HEK293 (cell line): ENCODE measurements at regions not wholly inside any gene's neighbourhood (a gene's known extent, or its start where the extent isn't known, plus 50 kb on each side); places are given as distances from the start of the nearest gene placed in this dataset.

Source experiments
- CTCF ChIP-seq: fragments of 450-650 bp; formaldehyde crosslinking; IDR thresholded peaks from 2 replicates; pipeline ENCODE4 v1.5.1; 2016; ENCODE audit warnings: missing biosample characterization, missing genetic modification characterization
- KLF1 ChIP-seq: fragments of 450-650 bp; formaldehyde crosslinking; IDR thresholded peaks from 2 replicates; pipeline ENCODE4 v1.5.1; 2016; ENCODE audit warnings: missing biosample characterization, missing genetic modification characterization
- KLF10 ChIP-seq: fragments of 450-650 bp; IDR thresholded peaks from 2 replicates; pipeline ENCODE4 v1.5.1; 2018; ENCODE audit warnings: missing biosample characterization, mild to moderate bottlenecking, missing genetic modification characterization
- PATZ1 ChIP-seq: fragments of 450-650 bp; formaldehyde crosslinking; IDR thresholded peaks from 2 replicates; pipeline ENCODE4 v1.5.1; 2016; ENCODE audit warnings: missing biosample characterization, missing genetic modification characterization
- REST ChIP-seq: fragments of 450-650 bp; formaldehyde crosslinking; IDR thresholded peaks from 2 replicates; pipeline ENCODE4 v1.5.1; 2016; ENCODE audit warnings: missing biosample characterization, missing genetic modification characterization
- ZBTB7A ChIP-seq: fragments of 450-650 bp; formaldehyde crosslinking; IDR thresholded peaks from 2 replicates; pipeline ENCODE4 v1.5.1; 2016; ENCODE audit warnings: low read depth, missing biosample characterization, missing genetic modification characterization
- ZNF302 ChIP-seq: fragments of 450-650 bp; formaldehyde crosslinking; IDR thresholded peaks from 2 replicates; pipeline ENCODE4 v1.5.1; 2016; ENCODE audit warnings: missing biosample characterization, missing genetic modification characterization, low read depth
- ZNF350 ChIP-seq: fragments of 450-650 bp; formaldehyde crosslinking; IDR thresholded peaks from 2 replicates; pipeline ENCODE4 v1.5.0; 2017; ENCODE audit warnings: missing biosample characterization, mild to moderate bottlenecking, missing genetic modification characterization
- ZNF416 ChIP-seq: fragments of 450-650 bp; formaldehyde crosslinking; IDR thresholded peaks from 2 replicates; pipeline ENCODE4 v1.5.1; 2016; ENCODE audit warnings: missing biosample characterization, missing genetic modification characterization
- ZNF530 ChIP-seq: fragments of 450-650 bp; formaldehyde crosslinking; IDR thresholded peaks from 2 replicates; pipeline ENCODE4 v1.5.1; 2016; ENCODE audit warnings: low read depth, missing biosample characterization, missing genetic modification characterization
- ZNF558 ChIP-seq: fragments of 450-650 bp; formaldehyde crosslinking; IDR thresholded peaks from 2 replicates; pipeline ENCODE4 v1.5.1; 2016; ENCODE audit warnings: missing biosample characterization, missing genetic modification characterization
- ZNF747 ChIP-seq: fragments of 450-650 bp; formaldehyde crosslinking; IDR thresholded peaks from 2 replicates; pipeline ENCODE4 v1.5.1; 2016; ENCODE audit warnings: missing biosample characterization, missing genetic modification characterization
- ZSCAN5A ChIP-seq: fragments of 450-650 bp; formaldehyde crosslinking; IDR thresholded peaks from 2 replicates; pipeline ENCODE4 v1.5.1; 2016; ENCODE audit warnings: missing biosample characterization, missing genetic modification characterization

- TF ChIP-seq REST (tag by site-specific recombination) (no peak), PATZ1 (tag by site-specific recombination) (no peak), ZNF558 (tag by site-specific recombination) (no peak), ZNF350 (tag by site-specific recombination) (no peak), ZSCAN5A (tag by site-specific recombination) (no peak), CTCF (no peak), ZNF747 (no peak), ZNF302 (tag by site-specific recombination) (no peak), KLF10 (tag by site-specific recombination) (no peak), KLF1 (tag by site-specific recombination) (no peak), ZNF530 (tag by site-specific recombination) (no peak), ZNF416 (no peak), ZBTB7A (tag by site-specific recombination) (no peak)
Measured at GRCh38 chr3:75262661-75263060, 401.5 kb upstream of the FRG2C start.
